ENCODE measurements at regions not wholly inside any gene's neighbourhood (a gene's known extent, or its start where the extent isn't known, plus 50 kb on each side); places are given as distances from the start of the nearest gene placed in this dataset.
A peak's percentile ranks its signal among the peaks of the same experiment; 100 is the strongest.
"Not testable (repeated sequence)": the region's sequence is repeated elsewhere in the genome, so short reads cannot be mapped to it uniquely, and the experiment has no call there.

DNA sequence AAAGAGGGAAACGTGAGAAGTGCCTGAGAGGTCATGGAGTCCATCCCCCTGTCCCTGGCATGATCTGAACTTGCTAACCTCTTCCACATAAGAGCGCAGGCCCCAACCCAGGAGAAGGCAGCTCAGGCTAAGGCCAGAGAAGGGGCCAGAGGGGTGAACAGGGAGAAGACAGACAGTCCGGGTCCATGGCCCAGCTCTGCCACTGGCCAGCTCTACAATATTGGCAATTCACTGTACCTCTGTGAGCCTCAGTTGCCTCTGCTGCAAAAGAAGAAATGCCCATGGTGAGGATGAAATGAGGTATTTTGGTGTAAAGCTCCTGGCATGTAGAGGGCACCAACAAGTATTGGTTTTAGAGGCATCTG is 72.3 kb downstream of the CAMK2N1 start:
- Histone ChIP-seq H3K4me3 (ENCODE audit: low read depth, low read length) (no peak overlapping the region), H3K27me3 (no peaks in the 10 kb centered on the region), H3K9me3 (no peaks in the 10 kb centered on the region), H3K4me1 (no peaks in the 10 kb centered on the region), H3K36me3 (no peaks in the 10 kb centered on the region)
- TF ChIP-seq, protein P1, sequence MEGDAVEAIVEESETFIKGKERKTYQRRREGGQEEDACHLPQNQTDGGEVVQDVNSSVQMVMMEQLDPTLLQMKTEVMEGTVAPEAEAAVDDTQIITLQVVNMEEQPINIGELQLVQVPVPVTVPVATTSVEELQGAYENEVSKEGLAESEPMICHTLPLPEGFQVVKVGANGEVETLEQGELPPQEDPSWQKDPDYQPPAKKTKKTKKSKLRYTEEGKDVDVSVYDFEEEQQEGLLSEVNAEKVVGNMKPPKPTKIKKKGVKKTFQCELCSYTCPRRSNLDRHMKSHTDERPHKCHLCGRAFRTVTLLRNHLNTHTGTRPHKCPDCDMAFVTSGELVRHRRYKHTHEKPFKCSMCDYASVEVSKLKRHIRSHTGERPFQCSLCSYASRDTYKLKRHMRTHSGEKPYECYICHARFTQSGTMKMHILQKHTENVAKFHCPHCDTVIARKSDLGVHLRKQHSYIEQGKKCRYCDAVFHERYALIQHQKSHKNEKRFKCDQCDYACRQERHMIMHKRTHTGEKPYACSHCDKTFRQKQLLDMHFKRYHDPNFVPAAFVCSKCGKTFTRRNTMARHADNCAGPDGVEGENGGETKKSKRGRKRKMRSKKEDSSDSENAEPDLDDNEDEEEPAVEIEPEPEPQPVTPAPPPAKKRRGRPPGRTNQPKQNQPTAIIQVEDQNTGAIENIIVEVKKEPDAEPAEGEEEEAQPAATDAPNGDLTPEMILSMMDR (IDR thresholded peaks at IDR 0.05; ENCODE audit: low read depth, low read length) = no peak
- no peak for DNase-seq

DNA sequence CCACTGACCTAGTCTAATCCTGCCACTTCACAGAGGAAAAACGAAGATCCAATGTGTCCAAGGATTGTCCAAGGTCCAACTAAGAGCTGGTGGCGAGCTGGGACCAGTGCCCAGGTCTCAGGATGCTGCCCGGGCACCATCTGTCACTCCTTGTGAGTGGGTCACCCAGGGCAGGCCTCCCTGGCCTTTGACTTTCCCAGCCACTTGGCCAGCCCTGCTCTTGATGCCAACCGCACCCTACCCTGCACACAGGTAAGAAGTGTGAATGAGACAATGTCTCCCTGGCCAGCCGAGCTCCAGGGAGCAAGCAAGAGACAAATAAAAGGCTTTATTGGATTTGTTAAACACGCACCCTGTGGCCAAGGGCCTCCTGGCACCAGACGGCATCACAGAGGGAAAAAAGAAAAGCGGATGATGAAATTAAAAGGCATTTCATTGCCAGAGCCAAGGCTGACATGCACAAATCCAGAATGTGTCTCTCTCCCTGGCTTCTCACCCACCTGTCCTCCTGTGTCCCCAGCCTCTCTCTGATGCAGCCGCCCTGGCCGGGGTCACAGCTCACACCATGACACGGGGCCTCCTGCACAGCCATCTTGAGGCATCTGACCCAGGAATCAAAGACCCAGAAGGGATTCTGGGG is 72.8 kb downstream of the CAMK2N1 start:
- Histone ChIP-seq H3K9me3 (no peaks in the 10 kb centered on the region), H3K4me3 (ENCODE audit: low read depth, low read length) (no peak overlapping the region), H3K36me3 (no peaks in the 10 kb centered on the region), H3K27me3 (no peaks in the 10 kb centered on the region), H3K4me1 (no peaks in the 10 kb centered on the region)
- DNase-seq = no peak
- TF ChIP-seq, protein P1 (IDR thresholded peaks at IDR 0.05; ENCODE audit: low read depth, low read length) = no peak

DNA sequence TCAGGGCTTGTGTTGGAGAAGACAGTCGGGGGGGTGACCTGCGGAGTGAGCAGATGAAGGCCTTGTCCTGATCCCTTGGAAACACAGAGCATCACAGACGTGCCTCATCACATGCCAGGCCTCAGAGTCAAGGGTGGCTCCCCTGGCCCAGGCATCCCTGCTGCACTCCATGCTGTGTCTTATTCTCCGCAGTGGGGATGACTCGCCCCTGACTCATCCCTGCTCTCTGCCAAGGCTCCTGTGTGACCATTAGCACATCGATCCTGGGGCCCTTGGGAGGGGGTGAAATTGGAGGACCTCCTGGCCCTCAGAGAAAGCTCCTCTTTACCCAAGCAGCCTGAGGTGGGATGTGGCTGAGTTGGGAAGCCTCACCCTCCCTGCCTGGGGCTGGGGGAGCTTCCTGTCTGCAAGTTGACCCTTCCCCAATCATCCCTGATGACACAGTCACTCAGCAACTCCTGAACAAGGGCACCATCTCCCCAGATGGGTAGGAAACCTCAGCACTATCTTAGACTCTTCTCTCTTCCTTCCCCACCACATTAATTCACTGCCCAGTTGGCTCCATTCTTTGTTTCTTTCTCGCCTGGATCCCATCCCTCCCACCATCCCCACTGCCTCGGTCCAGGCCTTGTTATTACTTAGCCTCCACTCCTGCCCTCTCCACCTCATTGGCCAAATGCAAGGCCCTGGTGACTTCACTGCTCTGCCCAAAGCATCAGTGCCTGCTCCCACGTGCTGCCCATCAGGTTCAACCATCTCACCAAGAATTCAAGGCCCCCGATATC is 74.6 kb downstream of the CAMK2N1 start:
- H3K4me1 ChIP-seq = no peaks in the 10 kb centered on the region
- peak; percentile 26 for DNase-seq
- H3K36me3 ChIP-seq = no peaks in the 10 kb centered on the region
- no peak overlapping the region for H3K4me3 ChIP-seq (ENCODE audit: low read depth, low read length)
- no peaks in the 10 kb centered on the region for H3K9me3 ChIP-seq
- TF ChIP-seq, protein P1 (IDR thresholded peaks at IDR 0.05; ENCODE audit: low read depth, low read length) = no peak
- H3K27me3 ChIP-seq = no peaks in the 10 kb centered on the region

DNA sequence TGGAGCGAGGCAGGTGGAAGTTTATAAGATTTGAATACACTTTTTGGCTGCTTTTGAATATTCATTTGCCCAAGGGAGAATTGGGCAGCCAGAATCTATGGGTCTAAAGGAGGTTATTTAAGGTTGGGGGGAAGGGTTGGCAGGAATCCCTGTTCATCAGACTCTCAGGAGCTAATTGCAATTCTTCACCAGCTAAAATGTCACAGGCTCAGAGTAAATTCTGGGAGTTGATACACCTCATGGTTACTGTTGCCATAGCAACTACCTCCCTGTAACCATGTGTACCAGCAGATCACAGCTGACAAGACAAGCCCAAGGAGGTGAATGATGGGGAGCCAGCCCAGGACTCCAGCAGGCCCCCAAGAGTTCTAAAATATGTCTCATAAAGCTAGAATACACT is 75.5 kb downstream of the CAMK2N1 start:
- no peak for DNase-seq
- TF ChIP-seq, protein P1 (IDR thresholded peaks at IDR 0.05; ENCODE audit: low read depth, low read length) = no peak
- Histone ChIP-seq H3K4me1 (no peaks in the 10 kb centered on the region), H3K4me3 (ENCODE audit: low read depth, low read length) (no peak overlapping the region), H3K27me3 (no peaks in the 10 kb centered on the region), H3K36me3 (no peaks in the 10 kb centered on the region), H3K9me3 (no peaks in the 10 kb centered on the region)

DNA sequence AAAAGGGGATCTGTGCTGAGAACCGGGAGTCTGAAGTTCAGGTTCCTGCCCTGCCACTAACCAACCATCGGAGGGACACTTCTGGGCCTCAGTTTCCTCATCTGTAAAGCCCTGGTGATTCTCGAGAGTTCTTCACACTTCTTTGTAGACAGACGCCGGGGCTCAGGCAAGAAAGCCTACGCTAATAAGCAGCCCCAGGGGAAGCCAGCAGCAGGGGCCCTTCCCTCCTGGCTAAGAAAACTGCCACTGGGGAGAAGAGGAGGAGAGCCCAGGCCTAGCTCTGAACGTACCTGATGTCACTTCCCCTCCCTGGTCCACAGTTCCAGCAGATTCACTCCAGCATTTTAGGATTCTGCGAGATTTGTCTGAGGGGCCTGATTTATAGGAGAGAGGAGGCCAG is 76.0 kb downstream of the CAMK2N1 start:
- no peaks in the 10 kb centered on the region for H3K36me3 ChIP-seq
- H3K27me3 ChIP-seq = no peaks in the 10 kb centered on the region
- H3K4me1 ChIP-seq = no peaks in the 10 kb centered on the region
- TF ChIP-seq, protein P1 (IDR thresholded peaks at IDR 0.05; ENCODE audit: low read depth, low read length) = no peak
- DNase-seq = no peak
- H3K4me3 ChIP-seq (ENCODE audit: low read depth, low read length) = no peak overlapping the region
- H3K9me3 ChIP-seq = no peaks in the 10 kb centered on the region

DNA sequence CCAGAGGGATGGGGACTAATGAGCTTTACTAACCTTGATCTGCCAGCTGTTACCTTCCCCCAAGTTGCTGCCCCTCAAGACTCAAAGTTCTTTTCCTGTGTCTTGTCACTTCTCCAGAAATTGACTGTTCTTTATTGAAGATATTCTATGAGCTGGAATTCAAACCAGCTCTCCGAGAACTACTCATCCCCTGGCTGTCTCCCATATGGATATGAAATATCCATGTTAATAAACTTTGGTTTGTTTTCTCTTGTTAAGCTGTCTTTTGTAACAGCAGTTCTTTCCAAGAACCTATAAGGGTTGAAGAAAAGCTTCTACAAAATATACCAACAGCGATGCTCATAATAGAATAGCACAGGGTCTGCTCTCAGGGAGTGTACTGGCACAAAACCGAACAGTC is 77.0 kb downstream of the CAMK2N1 start:
- H3K27me3 ChIP-seq = no peaks in the 10 kb centered on the region
- TF ChIP-seq, protein P1 (IDR thresholded peaks at IDR 0.05; ENCODE audit: low read depth, low read length) = no peak

DNA sequence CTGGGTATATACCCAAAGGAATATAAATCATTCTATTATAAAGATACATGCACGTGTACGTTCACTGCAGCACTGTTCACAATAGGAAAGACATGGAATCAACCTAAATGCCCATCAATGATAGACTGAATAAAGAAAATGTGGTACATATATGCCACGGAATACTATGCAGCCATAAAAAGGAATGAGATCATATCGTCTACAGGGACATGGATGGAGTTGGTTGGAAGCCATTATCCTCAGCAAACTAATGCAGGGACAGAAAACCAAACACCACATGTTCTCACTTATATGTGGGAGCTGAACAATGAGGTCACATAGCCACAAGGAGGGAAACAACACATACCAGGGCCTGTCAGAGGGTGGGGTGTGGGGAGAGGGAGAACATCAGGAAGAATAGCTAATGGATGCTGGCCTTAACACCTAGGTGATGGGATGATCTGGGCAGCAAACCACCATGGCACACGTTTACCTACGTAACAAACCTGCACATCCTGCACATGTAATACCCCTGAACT is 77.8 kb downstream of the CAMK2N1 start:
- H3K4me3 ChIP-seq (ENCODE audit: low read depth, low read length); H3K4me1 ChIP-seq; H3K27me3 ChIP-seq; H3K36me3 ChIP-seq; H3K9me3 ChIP-seq; DNase-seq: not testable (repeated sequence)

More for the DNA sequence above, 77.0 kb downstream of the CAMK2N1 start:
- Histone ChIP-seq H3K4me3 (ENCODE audit: low read depth, low read length) (no peak overlapping the region), H3K36me3 (no peaks in the 10 kb centered on the region), H3K4me1 (no peaks in the 10 kb centered on the region), H3K9me3 (no peaks in the 10 kb centered on the region)
- DNase-seq = no peak

Measured in BE2C (cell line).